GM08714 (cell line): ENCODE measurements at regions not wholly inside any gene's neighbourhood (a gene's known extent, or its start where the extent isn't known, plus 50 kb on each side); places are given as distances from the start of the nearest gene placed in this dataset.

Experiments
- H3K4me3 ChIP-seq: fragments of 200-500 bp; sonication (Bioruptor generic); 2 replicates; pipeline ENCODE4 v1.5.1; 2014; ENCODE audit warnings: mild to moderate bottlenecking, low read length, inconsistent platforms
- ZNF274 ChIP-seq: IDR thresholded peaks from 2 replicates; pipeline ENCODE4 v1.6.1; 2012; ENCODE audit warnings: mild to moderate bottlenecking, low read depth, low read length

DNA sequence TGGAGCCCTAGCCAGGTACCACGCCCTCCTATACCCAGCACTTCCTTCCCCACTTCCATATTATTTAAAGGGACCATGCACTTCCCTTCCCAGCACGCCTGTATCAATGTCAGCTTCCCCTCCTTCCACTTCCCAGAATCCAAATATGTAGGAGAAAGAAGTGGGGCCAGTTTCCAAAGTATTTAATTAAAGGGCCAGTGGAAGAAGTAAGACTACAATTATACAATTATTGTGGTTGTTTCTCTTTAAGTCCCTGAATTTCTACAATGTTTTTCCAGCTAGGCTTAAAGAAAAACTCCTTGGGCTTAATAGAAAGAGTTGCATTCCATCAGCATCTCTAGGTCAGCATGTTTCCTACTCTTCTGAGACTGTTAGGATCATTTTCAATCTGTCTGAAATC is 515.8 kb downstream of the PREX1 start:
- H3K4me3 ChIP-seq = no peak overlapping the region
- TF ChIP-seq ZNF274 = no peak

DNA sequence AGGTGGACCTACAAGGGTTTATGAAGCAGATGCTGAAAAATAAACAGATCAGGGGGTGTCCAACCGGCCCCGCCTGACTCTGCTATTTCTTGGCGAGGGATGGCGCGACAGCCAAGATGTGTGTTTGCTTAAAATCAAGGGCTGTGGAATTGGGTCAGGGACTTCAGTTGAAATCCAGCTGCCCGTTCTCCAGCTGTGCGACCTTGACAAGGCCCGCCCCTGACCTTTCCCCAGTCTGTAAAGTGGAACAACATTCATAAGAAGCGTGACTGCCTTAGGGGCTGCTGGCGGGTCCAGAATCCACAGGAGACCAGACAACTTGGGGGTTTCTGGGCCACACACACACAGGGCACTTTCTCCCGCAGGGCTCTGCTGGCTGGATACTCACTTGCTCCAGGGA is 517.5 kb downstream of the PREX1 start:
- no peak overlapping the region for H3K4me3 ChIP-seq
- TF ChIP-seq ZNF274 = no peak

DNA sequence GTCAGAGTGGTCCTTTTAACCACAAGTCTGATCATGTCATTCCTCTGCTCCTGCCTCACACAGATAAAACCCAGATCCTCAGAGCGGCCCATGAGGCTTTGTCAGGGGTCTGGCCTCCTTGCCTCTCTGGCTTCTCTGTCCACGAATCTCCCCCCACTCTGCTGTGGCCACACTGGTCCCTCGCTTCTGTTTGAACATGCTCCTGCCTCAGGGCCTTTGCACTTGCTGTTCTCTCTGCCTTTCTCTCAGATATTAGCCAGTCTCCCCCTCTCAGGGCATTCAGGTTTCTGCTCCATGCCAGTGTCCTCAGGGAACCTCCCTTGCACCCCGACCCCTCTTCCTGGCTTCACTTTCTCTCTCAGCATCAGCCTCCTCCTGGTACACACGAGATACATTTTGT is 518.5 kb downstream of the PREX1 start:
- no peak overlapping the region for H3K4me3 ChIP-seq
- TF ChIP-seq ZNF274 = no peak

DNA sequence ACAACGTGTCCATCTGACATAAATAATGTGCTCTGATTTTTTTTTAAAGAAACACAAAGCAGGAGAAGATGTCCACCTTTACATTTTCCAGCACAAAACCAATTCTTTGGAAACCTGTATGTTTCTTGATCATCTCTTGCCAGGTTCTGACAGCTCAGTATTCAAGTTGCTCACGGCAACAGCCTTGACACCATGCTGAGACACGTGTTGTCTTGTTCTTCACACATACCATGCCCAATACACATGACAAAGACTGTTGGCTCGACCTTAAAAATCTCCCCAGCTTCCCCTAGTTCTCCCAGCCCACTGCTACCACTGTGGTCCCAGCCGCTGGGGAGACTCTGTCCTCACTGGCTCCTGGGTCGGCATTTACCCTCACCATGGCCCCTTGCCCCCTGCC is 518.9 kb downstream of the PREX1 start:
- H3K4me3 ChIP-seq = no peak overlapping the region
- no peak for TF ChIP-seq ZNF274

DNA sequence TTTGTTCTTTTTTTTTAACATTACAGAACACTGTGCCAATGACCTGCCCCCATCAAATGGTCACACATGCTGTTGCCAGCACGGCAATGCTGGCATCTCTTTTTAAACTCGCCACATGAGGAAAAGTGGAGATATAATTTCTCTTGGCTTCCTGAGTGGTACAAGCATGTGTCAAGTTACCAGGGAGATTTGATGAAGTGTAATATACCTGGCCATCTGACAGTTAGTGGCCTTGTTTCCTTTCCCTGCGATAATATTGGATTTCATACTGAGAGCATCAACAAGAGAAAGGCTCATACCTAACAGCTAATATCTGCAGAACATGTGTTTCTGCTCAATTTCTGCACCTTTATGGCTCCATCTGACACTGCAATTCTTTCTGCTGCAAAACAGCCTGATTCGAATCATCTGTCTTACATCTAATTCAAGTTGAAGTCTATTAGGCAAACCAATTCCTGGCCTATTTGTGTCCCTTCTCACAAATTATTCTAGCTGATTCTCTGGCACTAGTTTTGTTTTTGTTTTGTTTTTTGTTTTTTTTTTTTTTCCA is 519.5 kb downstream of the PREX1 start:
- TF ChIP-seq ZNF274 = no peak
- no peak overlapping the region for H3K4me3 ChIP-seq

DNA sequence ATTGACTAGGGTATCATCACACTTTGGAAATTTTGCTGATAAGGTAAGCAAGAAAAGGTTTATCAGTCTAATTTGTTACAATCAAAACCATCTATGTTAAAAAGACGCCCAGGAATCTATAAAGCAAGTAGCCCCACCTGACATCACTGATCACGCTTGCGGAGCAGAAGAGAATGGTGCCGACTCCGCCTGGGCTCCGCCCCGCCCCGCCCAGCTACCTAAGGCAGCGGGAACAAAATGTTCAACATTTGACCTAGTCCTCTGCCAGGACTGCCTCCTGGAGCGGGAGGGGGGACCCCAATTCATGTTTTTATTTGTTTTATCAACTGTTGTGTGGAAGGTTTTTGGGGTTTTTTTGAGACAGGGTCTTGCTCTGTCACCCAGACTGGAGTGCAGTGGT is 520.5 kb downstream of the PREX1 start:
- H3K4me3 ChIP-seq = no peak overlapping the region
- TF ChIP-seq ZNF274 = no peak

DNA sequence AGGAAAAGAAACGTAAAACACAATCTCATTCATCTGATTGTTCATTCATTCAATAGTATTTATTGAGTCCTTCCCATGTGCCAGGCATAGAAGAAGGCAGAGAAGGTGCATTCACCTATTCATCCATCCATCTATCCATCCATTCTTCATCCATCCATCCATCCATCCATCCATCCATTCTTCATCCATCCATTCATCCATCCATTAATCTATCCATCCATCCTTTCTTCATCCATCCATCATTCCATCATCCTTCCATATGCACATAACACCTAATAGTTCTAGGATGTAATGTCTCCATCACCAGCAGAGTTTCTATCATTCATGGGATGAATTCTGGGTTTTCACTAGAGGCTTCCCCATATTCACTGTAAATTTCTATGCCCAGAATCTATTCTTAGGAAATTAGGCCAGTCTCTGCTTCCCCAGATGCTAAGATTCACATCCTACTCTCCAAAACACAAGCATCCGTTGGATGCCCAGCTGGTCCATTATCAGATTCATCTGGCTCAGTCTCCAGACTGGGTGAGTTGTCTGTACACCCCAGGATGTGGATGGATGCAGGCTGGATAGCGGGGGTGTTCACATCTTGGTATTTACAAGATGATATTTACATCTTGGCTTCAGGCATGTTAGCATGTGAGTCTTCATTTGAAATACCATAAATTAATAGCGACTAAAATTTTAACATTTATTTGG is 517.7 kb upstream of the SULF2 start:
- H3K4me3 ChIP-seq = no peak overlapping the region
- TF ChIP-seq ZNF274 = no peak

DNA sequence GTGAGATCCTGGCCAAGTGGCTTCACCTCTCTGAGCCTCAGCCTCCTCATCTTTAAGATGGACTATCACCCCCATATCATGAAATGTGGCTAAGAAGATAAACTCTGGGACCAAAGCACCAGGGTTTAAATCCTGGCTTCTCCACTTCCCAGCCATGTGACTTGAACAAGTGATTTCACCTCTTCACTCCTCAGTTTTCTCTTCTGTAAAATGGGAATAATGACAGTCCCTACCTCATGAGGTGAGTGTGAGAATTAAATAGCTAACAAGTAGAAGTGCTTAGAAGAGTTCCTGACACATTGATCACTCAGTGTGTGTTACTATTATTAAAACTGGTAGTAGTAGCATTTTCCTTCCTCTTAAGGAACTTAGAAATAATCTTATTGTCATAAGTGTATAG is 516.9 kb upstream of the SULF2 start:
- H3K4me3 ChIP-seq = no peak overlapping the region
- no peak for TF ChIP-seq ZNF274

DNA sequence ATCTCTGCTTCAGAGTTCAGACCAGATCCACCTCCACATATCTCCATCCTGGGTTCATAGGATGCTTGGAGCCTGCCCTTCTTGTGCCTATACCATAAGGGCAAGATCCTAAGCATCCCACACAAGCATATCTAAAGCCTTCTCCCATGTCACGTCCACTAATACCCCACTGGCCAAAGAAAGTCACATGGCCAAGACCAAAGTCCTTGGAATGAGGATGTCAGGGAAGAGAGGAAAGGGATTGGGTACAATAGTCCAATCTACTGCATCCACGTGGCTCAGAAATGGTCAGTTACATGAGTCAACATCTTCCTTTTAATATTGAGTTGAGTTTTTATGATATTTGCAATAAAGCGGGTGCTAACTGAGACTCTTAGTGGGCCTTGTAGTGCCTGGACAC is 515.9 kb upstream of the SULF2 start:
- TF ChIP-seq ZNF274 = no peak
- no peak overlapping the region for H3K4me3 ChIP-seq

DNA sequence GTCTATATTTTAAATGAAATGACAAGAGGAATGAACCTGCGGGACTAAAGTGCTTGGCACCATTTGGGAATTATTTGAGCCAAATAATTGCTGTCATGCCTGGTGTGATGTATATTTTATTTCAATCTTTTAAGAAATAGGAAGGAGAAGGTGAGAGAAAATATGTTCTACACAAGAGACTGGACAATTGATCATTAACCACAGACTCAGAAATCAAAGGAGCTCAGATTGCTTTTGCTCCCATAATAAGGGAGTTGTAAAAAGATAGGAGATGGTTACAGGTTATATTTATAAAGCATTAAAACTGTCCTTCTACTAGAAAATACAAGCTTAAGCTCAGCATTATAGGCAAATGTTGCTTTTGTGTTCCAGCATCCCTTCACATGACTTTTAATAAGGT is 515.2 kb upstream of the SULF2 start:
- TF ChIP-seq ZNF274 = no peak
- no peak overlapping the region for H3K4me3 ChIP-seq

DNA sequence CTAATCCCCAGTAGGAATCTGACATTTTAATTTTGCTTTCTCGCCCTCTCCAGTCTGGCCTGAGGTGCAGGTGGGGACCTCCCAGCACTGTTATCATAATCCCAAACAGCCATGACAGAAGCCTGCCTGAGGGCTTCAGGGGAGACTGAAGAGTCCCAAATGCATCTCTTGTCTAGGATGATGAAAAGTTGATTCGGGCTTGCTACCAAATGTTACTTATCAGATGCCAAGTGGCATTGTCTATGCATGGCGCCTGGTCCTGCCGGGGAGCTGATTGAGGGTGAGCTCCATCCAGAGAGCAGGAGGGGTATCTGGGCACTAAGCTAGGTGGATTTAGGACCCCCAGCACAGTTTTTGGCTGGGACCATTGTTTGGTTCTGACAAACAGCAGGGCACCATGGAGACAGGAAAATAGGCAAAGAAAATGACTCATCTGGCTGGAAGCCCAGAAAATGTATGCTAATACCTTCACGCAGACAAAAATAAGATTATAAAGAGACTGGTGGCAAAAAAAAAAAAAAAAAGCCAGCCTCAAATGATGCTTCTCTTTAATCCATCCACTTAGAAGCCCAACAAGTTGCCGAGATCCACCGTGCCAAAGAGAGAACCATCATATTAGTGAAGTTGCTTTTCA is 513.7 kb upstream of the SULF2 start:
- TF ChIP-seq ZNF274 = no peak
- H3K4me3 ChIP-seq = no peak overlapping the region

DNA sequence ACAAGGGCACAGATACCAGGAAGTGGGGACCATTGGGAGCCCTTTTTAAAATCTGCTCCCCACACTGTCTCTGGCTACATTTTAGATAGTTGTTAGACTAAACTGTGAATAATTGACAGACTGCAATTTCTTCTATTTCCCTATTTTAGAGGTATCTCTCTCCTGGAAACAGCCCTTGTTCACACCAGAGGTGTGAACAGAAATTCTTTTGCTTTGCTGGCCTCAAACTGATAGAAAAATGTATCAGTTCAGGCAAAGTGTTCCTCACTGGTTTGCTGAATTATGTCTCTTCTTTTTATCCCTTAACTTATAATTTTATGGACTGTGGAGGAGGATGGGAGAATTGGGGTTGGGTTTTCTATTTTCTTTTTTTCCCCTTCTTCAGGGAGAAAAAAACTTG is 513.2 kb upstream of the SULF2 start:
- H3K4me3 ChIP-seq = no peak overlapping the region
- no peak for TF ChIP-seq ZNF274

DNA sequence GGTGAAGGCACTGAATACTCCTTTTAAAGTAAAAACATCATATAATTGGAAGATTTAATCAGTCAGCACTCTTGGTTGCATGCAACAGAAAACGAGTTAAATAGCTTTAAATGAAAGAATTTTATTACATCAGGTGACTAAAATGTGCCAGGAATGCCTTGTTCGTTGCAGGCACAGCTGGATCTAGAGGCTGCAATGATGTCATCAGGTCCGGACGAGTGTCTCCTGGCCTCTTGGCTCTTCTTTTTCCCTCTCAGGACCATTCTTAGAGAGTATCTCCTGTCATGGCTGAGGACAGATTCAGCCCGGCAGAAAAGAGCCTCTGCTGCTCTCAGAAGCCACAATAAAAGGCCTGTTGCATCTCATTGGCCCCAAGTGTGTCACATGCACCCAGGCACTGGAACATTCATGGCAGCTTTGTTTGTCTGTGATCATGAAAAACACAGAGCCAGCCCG is 510.7 kb upstream of the SULF2 start:
- no peak for TF ChIP-seq ZNF274
- no peak overlapping the region for H3K4me3 ChIP-seq

DNA sequence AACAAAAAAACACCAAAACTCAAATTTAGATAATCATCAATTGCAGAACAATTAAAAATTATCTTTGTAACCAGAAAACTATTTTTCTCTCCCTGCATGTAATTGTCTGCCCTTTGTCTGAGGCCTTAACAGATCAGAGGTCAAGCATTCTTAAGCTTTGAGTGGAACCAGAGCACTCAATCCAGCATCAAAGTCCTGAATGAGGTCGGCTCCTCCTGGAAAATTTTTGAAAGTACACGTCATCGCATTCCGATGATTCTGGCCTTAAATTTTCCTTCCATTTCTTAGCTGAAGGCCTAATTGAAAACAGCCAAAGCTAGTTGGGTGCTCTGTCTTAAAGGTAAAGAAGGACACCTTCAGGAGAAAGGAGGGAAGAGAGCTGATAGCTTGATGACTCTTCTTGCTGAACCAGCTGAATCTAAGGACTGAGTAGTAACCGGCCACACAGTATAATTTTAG is 510.2 kb upstream of the SULF2 start:
- H3K4me3 ChIP-seq = no peak overlapping the region
- TF ChIP-seq ZNF274 = no peak

DNA sequence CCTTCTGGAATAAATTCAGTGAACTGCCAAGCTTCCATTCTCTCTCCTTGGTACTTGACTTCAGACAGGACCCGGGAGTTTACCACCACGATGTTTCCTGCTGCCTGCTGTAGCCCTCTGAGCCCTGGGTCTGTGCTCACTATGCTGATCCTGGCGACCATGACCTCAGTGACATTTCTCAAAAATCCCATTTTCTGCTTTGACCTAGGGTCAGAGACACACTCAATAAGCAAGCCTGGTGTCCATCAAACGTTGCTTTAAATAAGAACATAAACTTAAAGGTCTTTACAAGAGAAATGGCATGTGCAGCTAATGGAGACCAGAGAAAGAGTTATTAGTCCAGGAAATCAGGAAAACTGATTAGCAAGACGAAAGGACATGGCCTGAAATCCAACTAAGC is 509.7 kb upstream of the SULF2 start:
- no peak overlapping the region for H3K4me3 ChIP-seq
- TF ChIP-seq ZNF274 = no peak

DNA sequence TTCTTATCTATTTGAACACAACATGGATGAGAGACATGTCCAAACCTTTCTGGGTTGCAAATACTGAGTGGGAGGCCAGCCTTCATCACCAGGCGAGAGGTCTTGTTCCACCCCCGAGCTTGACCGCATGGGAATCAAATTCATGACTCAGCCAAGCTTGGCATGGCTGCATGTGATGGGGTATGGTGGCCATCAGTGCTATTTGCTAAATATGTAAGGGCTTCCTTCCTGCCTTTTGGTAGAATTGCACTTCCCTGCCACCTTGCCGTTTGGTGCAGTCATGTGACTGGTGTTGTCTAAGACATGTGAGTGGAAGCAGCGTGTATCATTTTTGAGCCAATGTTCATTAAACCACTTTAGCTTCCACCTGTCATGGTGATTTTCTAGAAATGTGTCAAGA is 508.9 kb upstream of the SULF2 start:
- no peak for TF ChIP-seq ZNF274
- no peak overlapping the region for H3K4me3 ChIP-seq

DNA sequence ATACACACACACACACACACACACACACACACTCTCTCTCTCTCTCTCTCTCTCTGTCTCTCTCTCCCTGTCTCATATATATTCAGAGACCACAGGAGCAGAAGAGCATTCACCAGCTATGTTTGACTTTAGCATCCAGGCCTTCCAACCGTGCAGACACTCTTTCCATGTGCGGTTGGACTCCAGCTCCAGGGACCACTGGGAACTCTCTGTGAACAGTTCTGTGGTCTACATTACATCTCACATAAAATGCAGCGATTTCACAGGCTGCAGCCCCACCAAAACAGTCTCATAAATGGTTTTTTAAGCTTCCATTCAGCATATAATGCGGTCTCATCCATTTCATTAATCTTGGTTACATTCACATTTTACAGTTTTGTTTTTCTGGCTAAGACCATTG is 508.4 kb upstream of the SULF2 start:
- no peak for TF ChIP-seq ZNF274
- no peak overlapping the region for H3K4me3 ChIP-seq
